Right forelimb (tissue), 1 donor: ENCODE measurements at regions not wholly inside any gene's neighbourhood (a gene's known extent, or its start where the extent isn't known, plus 50 kb on each side); places are given as distances from the start of the nearest gene placed in this dataset.

Experiments
- DNase-seq: peaks from one replicate; pipeline ENCODE4 v3.0.0-alpha.2; 2018

- no peak for DNase-seq
Observed at GRCh38 chr3:178048768-178049167, 487.5 kb upstream of the KCNMB2 start.

GRCh38 chr3:178054471-178054870, 481.8 kb upstream of the KCNMB2 start:
- DNase-seq = no peak

GRCh38 chr3:178055939-178056338, 480.3 kb upstream of the KCNMB2 start:
- no peak for DNase-seq

- DNase-seq = no peak
Observed at GRCh38 chr3:178056868-178057267, 479.4 kb upstream of the KCNMB2 start.

GRCh38 chr3:178058629-178059028, 477.6 kb upstream of the KCNMB2 start:
- DNase-seq = no peak

GRCh38 chr3:178059119-178059518, 477.1 kb upstream of the KCNMB2 start:
- no peak for DNase-seq

- no peak for DNase-seq
Observed at GRCh38 chr3:178059836-178060235, 476.4 kb upstream of the KCNMB2 start.

GRCh38 chr3:178060407-178060806, 475.8 kb upstream of the KCNMB2 start:
- no peak for DNase-seq

- DNase-seq = no peak
Observed at GRCh38 chr3:178062126-178062525, 474.1 kb upstream of the KCNMB2 start.

- no peak for DNase-seq
Observed at GRCh38 chr3:178063461-178063860, 472.8 kb upstream of the KCNMB2 start.

- no peak for DNase-seq
Observed at GRCh38 chr3:178067721-178068120, 468.5 kb upstream of the KCNMB2 start.

- no peak for DNase-seq
Observed at GRCh38 chr3:178072391-178073305, 463.6 kb upstream of the KCNMB2 start.

GRCh38 chr3:178073366-178073765, 462.9 kb upstream of the KCNMB2 start:
- no peak for DNase-seq

GRCh38 chr3:178075344-178075743, 460.9 kb upstream of the KCNMB2 start:
- no peak for DNase-seq

GRCh38 chr3:178078953-178079352, 457.3 kb upstream of the KCNMB2 start:
- peak; percentile 60 for DNase-seq

GRCh38 chr3:178079966-178080365, 456.3 kb upstream of the KCNMB2 start:
- DNase-seq = no peak

- no peak for DNase-seq
Observed at GRCh38 chr3:178082326-178082906, 453.8 kb upstream of the KCNMB2 start.

GRCh38 chr3:178083906-178084866, 452.1 kb upstream of the KCNMB2 start:
- no peak for DNase-seq

- peak; percentile 82 for DNase-seq
Observed at GRCh38 chr3:178084938-178085816, 451.1 kb upstream of the KCNMB2 start.

- DNase-seq = no peak
Observed at GRCh38 chr3:178085817-178086123, 450.5 kb upstream of the KCNMB2 start.

GRCh38 chr3:178086144-178086825, 450.0 kb upstream of the KCNMB2 start:
- no peak for DNase-seq

- no peak for DNase-seq
Observed at GRCh38 chr3:178087376-178087775, 448.9 kb upstream of the KCNMB2 start.
